GM12872 (cell line): ENCODE measurements at regions not wholly inside any gene's neighbourhood (a gene's known extent, or its start where the extent isn't known, plus 50 kb on each side); places are given as distances from the start of the nearest gene placed in this dataset.

ENCODE experiments used
- TF ChIP-seq, protein P1 (sequence below): IDR thresholded peaks from 3 replicates; pipeline ENCODE4 v1.5.1; 2011; ENCODE audit warnings: low read depth, mild to moderate bottlenecking, low read length, moderate library complexity; ENCODE audit not compliant: insufficient read depth

DNA sequence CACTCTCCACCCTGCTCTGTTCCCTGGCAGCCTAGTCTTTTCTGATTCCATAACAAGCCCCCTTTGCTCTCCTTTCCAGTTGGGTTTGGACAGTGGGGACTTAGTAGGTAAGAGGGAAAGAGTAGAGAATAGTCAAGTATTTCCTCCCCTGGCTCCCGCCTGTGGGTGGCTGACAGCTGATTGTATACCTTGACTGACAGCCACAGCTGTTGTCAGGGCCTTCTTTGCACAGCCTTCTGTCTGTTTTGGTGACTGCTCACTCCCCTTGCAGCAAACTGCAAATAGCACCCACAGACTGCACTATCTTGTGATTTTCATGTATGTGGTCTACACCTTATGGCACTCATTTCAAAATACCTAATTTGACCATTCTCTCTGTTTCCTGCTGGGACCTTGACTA lies 486.3 kb downstream of the ACTR3B start:
- TF ChIP-seq, protein P1, sequence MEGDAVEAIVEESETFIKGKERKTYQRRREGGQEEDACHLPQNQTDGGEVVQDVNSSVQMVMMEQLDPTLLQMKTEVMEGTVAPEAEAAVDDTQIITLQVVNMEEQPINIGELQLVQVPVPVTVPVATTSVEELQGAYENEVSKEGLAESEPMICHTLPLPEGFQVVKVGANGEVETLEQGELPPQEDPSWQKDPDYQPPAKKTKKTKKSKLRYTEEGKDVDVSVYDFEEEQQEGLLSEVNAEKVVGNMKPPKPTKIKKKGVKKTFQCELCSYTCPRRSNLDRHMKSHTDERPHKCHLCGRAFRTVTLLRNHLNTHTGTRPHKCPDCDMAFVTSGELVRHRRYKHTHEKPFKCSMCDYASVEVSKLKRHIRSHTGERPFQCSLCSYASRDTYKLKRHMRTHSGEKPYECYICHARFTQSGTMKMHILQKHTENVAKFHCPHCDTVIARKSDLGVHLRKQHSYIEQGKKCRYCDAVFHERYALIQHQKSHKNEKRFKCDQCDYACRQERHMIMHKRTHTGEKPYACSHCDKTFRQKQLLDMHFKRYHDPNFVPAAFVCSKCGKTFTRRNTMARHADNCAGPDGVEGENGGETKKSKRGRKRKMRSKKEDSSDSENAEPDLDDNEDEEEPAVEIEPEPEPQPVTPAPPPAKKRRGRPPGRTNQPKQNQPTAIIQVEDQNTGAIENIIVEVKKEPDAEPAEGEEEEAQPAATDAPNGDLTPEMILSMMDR = no peak

GRCh38 chr7:153247926-153248325 lies 488.4 kb downstream of the ACTR3B start:
- TF ChIP-seq, protein P1 = no peak

GRCh38 chr7:153258686-153259085 lies 499.1 kb downstream of the ACTR3B start:
- TF ChIP-seq, protein P1 = no peak

- TF ChIP-seq, protein P1 = no peak
These were observed 516.8 kb downstream of the ACTR3B start for GRCh38 chr7:153276394-153276793.

DNA sequence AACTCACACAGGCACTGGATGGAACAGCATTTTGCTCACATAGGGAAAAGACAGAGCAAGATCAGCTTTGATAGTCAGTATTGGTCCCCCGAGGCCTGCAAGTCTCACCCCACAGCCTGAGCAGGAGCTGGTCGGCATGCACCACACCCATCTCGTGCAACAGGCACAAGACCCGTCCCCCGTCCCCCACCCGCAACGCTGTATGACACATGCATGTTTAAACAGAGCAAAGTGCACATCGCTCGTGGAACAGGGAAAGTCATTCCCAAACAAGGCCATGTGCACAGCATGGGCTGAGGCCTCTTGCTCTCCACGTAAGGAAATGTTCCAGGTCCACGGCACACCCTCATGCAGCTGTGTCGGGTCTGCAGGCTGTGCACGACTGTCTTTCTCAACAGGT lies 527.2 kb downstream of the ACTR3B start:
- TF ChIP-seq, protein P1 = no peak

GRCh38 chr7:153290066-153290465 lies 530.5 kb downstream of the ACTR3B start:
- TF ChIP-seq, protein P1 = no peak

DNA sequence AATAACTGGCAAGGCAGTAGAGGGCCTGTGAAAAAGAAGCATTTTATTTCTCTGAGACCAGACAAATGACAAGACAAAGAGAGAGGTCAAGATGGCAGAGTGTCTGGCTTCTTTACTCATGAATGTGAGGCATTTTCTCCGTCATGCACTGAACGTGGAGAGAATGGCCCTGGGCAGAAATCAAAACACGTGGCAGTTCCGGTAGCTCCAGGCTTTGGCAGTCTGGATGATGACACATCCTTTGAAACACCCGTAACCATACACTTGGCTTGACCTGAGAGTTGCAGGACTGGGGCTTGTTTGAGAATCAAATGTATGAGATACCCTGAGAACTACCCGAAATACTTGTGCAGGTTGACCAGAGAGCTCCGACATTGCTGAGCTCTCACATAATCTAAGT lies 537.6 kb downstream of the ACTR3B start:
- TF ChIP-seq, protein P1 = no peak

DNA sequence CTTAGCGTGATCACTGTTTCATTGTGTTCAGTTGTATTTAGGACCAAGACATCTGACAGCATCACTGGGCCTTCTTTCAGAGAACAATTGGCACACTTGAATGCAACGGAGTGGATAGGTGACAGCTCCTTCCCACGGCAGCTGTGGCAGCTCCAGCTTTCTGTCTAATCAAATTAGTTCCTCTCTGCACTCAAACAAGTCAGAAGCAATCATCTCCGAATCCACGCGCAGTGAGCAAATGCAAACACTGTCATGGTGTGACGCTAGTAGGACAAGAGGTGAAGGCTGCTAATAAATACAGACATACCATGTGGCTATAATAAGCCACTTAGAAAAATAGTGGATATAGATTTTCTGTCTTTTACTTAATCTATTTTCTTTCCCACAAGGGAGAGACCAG lies 542.4 kb downstream of the ACTR3B start:
- TF ChIP-seq, protein P1 = no peak
